Renal pelvis (tissue), 1 donor: ENCODE measurements at regions not wholly inside any gene's neighbourhood (a gene's known extent, or its start where the extent isn't known, plus 50 kb on each side); places are given as distances from the start of the nearest gene placed in this dataset.

Experiments
- DNase-seq: peaks from one replicate; pipeline ENCODE4 v3.0.0-alpha.2; 2013

GRCh38 chr5:115072266-115073064, 97.2 kb downstream of the TRIM36 start:
- peak; percentile 4 for DNase-seq

GRCh38 chr5:115070737-115071136, 99.0 kb downstream of the TRIM36 start:
- peak; percentile 4 for DNase-seq

GRCh38 chr5:115069087-115069968, 100.4 kb downstream of the TRIM36 start:
- DNase-seq = peak; percentile 71

- no peak for DNase-seq
These were observed 101.2 kb downstream of the TRIM36 start for GRCh38 chr5:115068239-115069086.

GRCh38 chr5:115064380-115064779, 105.3 kb downstream of the TRIM36 start:
- no peak for DNase-seq

GRCh38 chr5:115054387-115054951, 115.2 kb downstream of the TRIM36 start:
- no peak for DNase-seq

GRCh38 chr5:115052948-115053347, 116.8 kb downstream of the TRIM36 start:
- no peak for DNase-seq

- DNase-seq = no peak
These were observed 118.8 kb downstream of the TRIM36 start for GRCh38 chr5:115050866-115051265.

GRCh38 chr5:115033861-115034260, 135.8 kb downstream of the TRIM36 start:
- DNase-seq = no peak

GRCh38 chr5:115028557-115028956, 141.2 kb downstream of the TRIM36 start:
- no peak for DNase-seq

- DNase-seq = no peak
These were observed 144.8 kb downstream of the TRIM36 start for GRCh38 chr5:115024922-115025321.

GRCh38 chr5:115022303-115022702, 147.4 kb downstream of the TRIM36 start:
- no peak for DNase-seq

GRCh38 chr5:115016646-115017045, 153.1 kb downstream of the TRIM36 start:
- no peak for DNase-seq

GRCh38 chr5:114999176-114999575, 170.5 kb downstream of the TRIM36 start:
- DNase-seq = no peak

GRCh38 chr5:114989512-114989911, 180.2 kb downstream of the TRIM36 start:
- DNase-seq = no peak

GRCh38 chr5:114988096-114988495, 181.6 kb downstream of the TRIM36 start:
- DNase-seq = no peak

GRCh38 chr5:114984796-114985195, 184.9 kb downstream of the TRIM36 start:
- no peak for DNase-seq

- DNase-seq = no peak
These were observed 188.6 kb downstream of the TRIM36 start for GRCh38 chr5:114981111-114981510.

GRCh38 chr5:114977979-114978573, 191.6 kb downstream of the TRIM36 start:
- DNase-seq = no peak

GRCh38 chr5:114969482-114969881, 200.2 kb downstream of the TRIM36 start:
- DNase-seq = no peak

- DNase-seq = no peak
These were observed 212.3 kb downstream of the TRIM36 start for GRCh38 chr5:114957384-114957783.
